ENCODE measurements at regions not wholly inside any gene's neighbourhood (a gene's known extent, or its start where the extent isn't known, plus 50 kb on each side); places are given as distances from the start of the nearest gene placed in this dataset.

- TF ChIP-seq CTCF (IDR thresholded peaks at IDR 0.05), result no peak
- no peak for TF ChIP-seq POLR2A (IDR thresholded peaks at IDR 0.05)
Measured at GRCh38 chr6:156123731-156124130, 653.4 kb upstream of the ARID1B start.
